WTC11 (cell line): ENCODE measurements at regions not wholly inside any gene's neighbourhood (a gene's known extent, or its start where the extent isn't known, plus 50 kb on each side); places are given as distances from the start of the nearest gene placed in this dataset.

Experiments used
- ATAC-seq: fragments of 200-7000 bp; cut with Tn5 transposase; 2 replicates; pipeline ENCODE4 v1.10.0; 2021; ENCODE audit warnings: mild to moderate bottlenecking, moderate library complexity
- CTCF ChIA-PET: fragments of 300-600 bp; sonication (Branson Sonifier 250); formaldehyde crosslinking; loops from one replicate; lab custom pipeline; 2021; ENCODE audit warnings: antibody characterized with exemption; lab: Charles Lee
- POLR2A ChIA-PET: fragments of 350-600 bp; sonication (Branson Sonifier 250); formaldehyde crosslinking; loops from one replicate; lab custom pipeline; 2021; ENCODE audit warnings: antibody characterized with exemption; lab: Charles Lee
- DNase-seq: peaks from one replicate; pipeline ENCODE4 v3.0.0; 2021; ENCODE audit warnings: low spot score
- H3K27ac Mint-ChIP-seq: 2 replicates; pipeline ENCODE4 v1.8.0; 2021; ENCODE audit warnings: mixed read lengths
- H3K27me3 Mint-ChIP-seq: 2 replicates; pipeline ENCODE4 v1.8.0; 2021; ENCODE audit warnings: low read depth, mild to moderate bottlenecking, moderate library complexity, mixed read lengths
- H3K36me3 Mint-ChIP-seq: 2 replicates; pipeline ENCODE4 v1.8.0; 2021; ENCODE audit warnings: mixed read lengths
- H3K4me1 Mint-ChIP-seq: 2 replicates; pipeline ENCODE4 v1.8.0; 2022; ENCODE audit warnings: mixed read lengths
- H3K4me3 Mint-ChIP-seq: 2 replicates; pipeline ENCODE4 v1.8.0; 2021; ENCODE audit warnings: mild to moderate bottlenecking, moderate library complexity, mixed read lengths
- H3K9me3 Mint-ChIP-seq: 2 replicates; pipeline ENCODE4 v1.8.0; 2021; ENCODE audit warnings: mixed read lengths
- CREB1 ChIP-seq: sonication (generic); formaldehyde crosslinking; IDR thresholded peaks from 2 replicates; pipeline ENCODE4 v1.8.0; 2023; ENCODE audit warnings: mild to moderate bottlenecking, missing genetic modification reagents
- FOXP1 ChIP-seq: sonication (generic); formaldehyde crosslinking; IDR thresholded peaks from 2 replicates; pipeline ENCODE4 v1.8.0; 2022; ENCODE audit warnings: missing genetic modification reagents, mild to moderate bottlenecking, moderate library complexity, borderline replicate concordance
- GABPB1 ChIP-seq: sonication (generic); formaldehyde crosslinking; IDR thresholded peaks from 2 replicates; pipeline ENCODE4 v1.8.1; 2023; ENCODE audit warnings: mild to moderate bottlenecking, missing genetic modification reagents
- IRF2 ChIP-seq: sonication (generic); formaldehyde crosslinking; IDR thresholded peaks from 2 replicates; pipeline ENCODE4 v1.8.0; 2022; ENCODE audit warnings: low read depth, missing genetic modification reagents, borderline replicate concordance
- NFATC4 ChIP-seq: fragments of 250-450 bp; sonication (Bioruptor Pico); IDR thresholded peaks from 2 replicates; pipeline ENCODE4 v1.9.0; 2021; ENCODE audit warnings: mild to moderate bottlenecking
- NFYB ChIP-seq: sonication (generic); formaldehyde crosslinking; conservative IDR thresholded peaks from 2 replicates; pipeline ENCODE4 v1.8.0; 2022; ENCODE audit warnings: low read depth, missing genetic modification reagents
- NR3C1 ChIP-seq: sonication (generic); formaldehyde crosslinking; conservative IDR thresholded peaks from 2 replicates; pipeline ENCODE4 v1.8.1; 2023; ENCODE audit warnings: low read depth, mild to moderate bottlenecking, missing genetic modification reagents
- OVOL2 ChIP-seq: fragments of 250-450 bp; sonication (Bioruptor Pico); IDR thresholded peaks from 2 replicates; pipeline ENCODE4 v1.9.0; 2021; ENCODE audit warnings: mild to moderate bottlenecking, borderline replicate concordance
- SOX15 ChIP-seq: fragments of 250-450 bp; sonication (Bioruptor Pico); IDR thresholded peaks from 2 replicates; pipeline ENCODE4 v1.9.0; 2021; ENCODE audit warnings: mild to moderate bottlenecking
- SP1 ChIP-seq: sonication (generic); formaldehyde crosslinking; conservative IDR thresholded peaks from 2 replicates; pipeline ENCODE4 v1.8.1; 2022; ENCODE audit warnings: missing genetic modification reagents
- TP53 ChIP-seq: sonication (generic); formaldehyde crosslinking; IDR thresholded peaks from 2 replicates; pipeline ENCODE4 v1.8.1; 2023; ENCODE audit warnings: mild to moderate bottlenecking, missing genetic modification reagents
- ZNF219 ChIP-seq: sonication (generic); formaldehyde crosslinking; IDR thresholded peaks from 2 replicates; pipeline ENCODE4 v1.8.0; 2023; ENCODE audit warnings: missing genetic modification reagents, mild to moderate bottlenecking, borderline replicate concordance
- ZNF232 ChIP-seq: sonication (generic); formaldehyde crosslinking; IDR thresholded peaks from 2 replicates; pipeline ENCODE4 v1.8.0; 2022; ENCODE audit warnings: mild to moderate bottlenecking, missing genetic modification reagents
- ZNF263 ChIP-seq: sonication (generic); formaldehyde crosslinking; IDR thresholded peaks from 2 replicates; pipeline ENCODE4 v1.8.1; 2022; ENCODE audit warnings: low read depth, mild to moderate bottlenecking, moderate library complexity, missing genetic modification reagents
- ZNF416 ChIP-seq: fragments of 250-450 bp; sonication (Bioruptor Pico); IDR thresholded peaks from 2 replicates; pipeline ENCODE4 v1.9.0; 2021; ENCODE audit warnings: mild to moderate bottlenecking, inconsistent platforms
- ZNF671 ChIP-seq: fragments of 250-450 bp; sonication (Bioruptor Pico); IDR thresholded peaks from 2 replicates; pipeline ENCODE4 v1.8.0; 2021; ENCODE audit warnings: mild to moderate bottlenecking
- TF ChIP-seq, protein P1 (sequence below): sonication (generic); formaldehyde crosslinking; conservative IDR thresholded peaks from 2 replicates; pipeline ENCODE4 v1.8.1; 2023; ENCODE audit warnings: mild to moderate bottlenecking, low read depth, missing genetic modification reagents, moderate library complexity
- TF ChIP-seq, protein P2 (sequence below): sonication (generic); formaldehyde crosslinking; IDR thresholded peaks from 2 replicates; pipeline ENCODE4 v1.8.1; 2023; ENCODE audit warnings: mild to moderate bottlenecking, moderate library complexity, missing genetic modification reagents
- TF ChIP-seq, protein P3 (sequence below): fragments of 250-450 bp; sonication (Bioruptor Pico); IDR thresholded peaks from 2 replicates; pipeline ENCODE4 v1.9.0; 2021; ENCODE audit warnings: moderate library complexity, mild to moderate bottlenecking, inconsistent platforms, borderline replicate concordance
- TF ChIP-seq, protein P4 (sequence below): fragments of 250-450 bp; sonication (Bioruptor Pico); conservative IDR thresholded peaks from 2 replicates; pipeline ENCODE4 v1.9.0; 2021; ENCODE audit warnings: mild to moderate bottlenecking
- TF ChIP-seq, protein P5 (sequence below): sonication (generic); formaldehyde crosslinking; IDR thresholded peaks from 2 replicates; pipeline ENCODE4 v1.8.1; 2023; ENCODE audit warnings: mild to moderate bottlenecking, missing genetic modification reagents, moderate library complexity

DNA sequence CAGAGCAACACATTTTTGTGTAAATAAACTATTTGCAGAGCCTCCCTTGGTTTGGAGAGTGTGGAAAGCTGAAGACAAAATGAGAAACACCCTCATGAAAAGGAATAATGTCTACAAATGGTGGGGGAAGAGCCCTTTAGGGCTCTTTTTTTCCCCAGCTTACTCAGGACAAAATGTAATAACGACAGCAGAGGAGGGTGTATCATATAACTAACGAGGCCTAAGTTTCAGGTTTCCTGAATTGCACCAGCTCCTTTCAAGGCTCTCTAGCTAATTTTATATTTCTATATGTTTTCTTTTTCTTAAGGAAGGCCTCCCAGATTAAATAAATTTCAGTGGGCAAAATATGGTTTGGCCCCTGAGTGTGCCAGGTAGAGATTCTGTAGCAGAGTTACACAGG is 116.3 kb downstream of the FEM1C start:
- CTCF ChIA-PET, result interaction anchor here (1.6 kb wide), 1 partner anchor 143 kb away, joined by 3 read pairs; no protein-coding TSS in a partner anchor
- no peaks in the 10 kb centered on the region for H3K27me3 Mint-ChIP-seq

DNA sequence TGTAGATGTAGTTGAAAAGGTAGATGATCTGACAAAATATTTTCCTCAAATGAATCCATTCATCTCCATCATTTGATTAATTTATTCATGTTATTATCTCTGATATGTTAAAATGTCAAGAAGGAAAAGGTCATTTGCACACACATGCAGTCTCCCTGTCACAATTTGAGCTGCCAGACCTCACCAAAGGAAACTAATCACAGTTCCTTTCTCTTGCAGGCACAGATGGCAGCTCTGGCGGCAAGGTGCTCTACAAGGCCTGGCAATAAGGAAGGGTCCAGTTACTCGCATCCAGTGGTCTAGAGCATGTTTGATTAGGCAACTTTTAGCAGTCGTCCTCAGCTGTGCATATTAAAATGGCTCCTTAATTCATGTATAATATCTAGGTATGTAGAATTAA is 120.1 kb downstream of the FEM1C start:
- Mint-ChIP-seq H3K4me3 (no peak overlapping the region), H3K36me3 (no peaks in the 10 kb centered on the region), H3K27ac (no peak overlapping the region), H3K27me3 (no peaks in the 10 kb centered on the region), H3K9me3 (no peaks in the 10 kb centered on the region), H3K4me1 (peaks cover 27% of the 10 kb centered on the region)
- DNase-seq (no peak), ATAC-seq (no peak)
- ChIA-PET POLR2A (no interaction called here), CTCF (interaction anchor here (0.6 kb wide), 1 partner anchor 150 kb away, joined by 3 read pairs; no protein-coding TSS in a partner anchor)
- no peak for TF ChIP-seq ZNF263 (CRISPR knock-in tag)
- TF ChIP-seq, protein P1, sequence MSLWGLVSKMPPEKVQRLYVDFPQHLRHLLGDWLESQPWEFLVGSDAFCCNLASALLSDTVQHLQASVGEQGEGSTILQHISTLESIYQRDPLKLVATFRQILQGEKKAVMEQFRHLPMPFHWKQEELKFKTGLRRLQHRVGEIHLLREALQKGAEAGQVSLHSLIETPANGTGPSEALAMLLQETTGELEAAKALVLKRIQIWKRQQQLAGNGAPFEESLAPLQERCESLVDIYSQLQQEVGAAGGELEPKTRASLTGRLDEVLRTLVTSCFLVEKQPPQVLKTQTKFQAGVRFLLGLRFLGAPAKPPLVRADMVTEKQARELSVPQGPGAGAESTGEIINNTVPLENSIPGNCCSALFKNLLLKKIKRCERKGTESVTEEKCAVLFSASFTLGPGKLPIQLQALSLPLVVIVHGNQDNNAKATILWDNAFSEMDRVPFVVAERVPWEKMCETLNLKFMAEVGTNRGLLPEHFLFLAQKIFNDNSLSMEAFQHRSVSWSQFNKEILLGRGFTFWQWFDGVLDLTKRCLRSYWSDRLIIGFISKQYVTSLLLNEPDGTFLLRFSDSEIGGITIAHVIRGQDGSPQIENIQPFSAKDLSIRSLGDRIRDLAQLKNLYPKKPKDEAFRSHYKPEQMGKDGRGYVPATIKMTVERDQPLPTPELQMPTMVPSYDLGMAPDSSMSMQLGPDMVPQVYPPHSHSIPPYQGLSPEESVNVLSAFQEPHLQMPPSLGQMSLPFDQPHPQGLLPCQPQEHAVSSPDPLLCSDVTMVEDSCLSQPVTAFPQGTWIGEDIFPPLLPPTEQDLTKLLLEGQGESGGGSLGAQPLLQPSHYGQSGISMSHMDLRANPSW (CRISPR knock-in tag), result no peak
- TF ChIP-seq, protein P2, sequence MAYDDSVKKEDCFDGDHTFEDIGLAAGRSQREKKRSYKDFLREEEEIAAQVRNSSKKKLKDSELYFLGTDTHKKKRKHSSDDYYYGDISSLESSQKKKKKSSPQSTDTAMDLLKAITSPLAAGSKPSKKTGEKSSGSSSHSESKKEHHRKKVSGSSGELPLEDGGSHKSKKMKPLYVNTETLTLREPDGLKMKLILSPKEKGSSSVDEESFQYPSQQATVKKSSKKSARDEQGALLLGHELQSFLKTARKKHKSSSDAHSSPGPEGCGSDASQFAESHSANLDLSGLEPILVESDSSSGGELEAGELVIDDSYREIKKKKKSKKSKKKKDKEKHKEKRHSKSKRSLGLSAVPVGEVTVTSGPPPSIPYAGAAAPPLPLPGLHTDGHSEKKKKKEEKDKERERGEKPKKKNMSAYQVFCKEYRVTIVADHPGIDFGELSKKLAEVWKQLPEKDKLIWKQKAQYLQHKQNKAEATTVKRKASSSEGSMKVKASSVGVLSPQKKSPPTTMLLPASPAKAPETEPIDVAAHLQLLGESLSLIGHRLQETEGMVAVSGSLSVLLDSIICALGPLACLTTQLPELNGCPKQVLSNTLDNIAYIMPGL (CRISPR knock-in tag), result no peak

More for the DNA sequence above, 116.3 kb downstream of the FEM1C start:
- Mint-ChIP-seq H3K36me3 (no peaks in the 10 kb centered on the region), H3K4me1 (peaks cover 23% of the 10 kb centered on the region)
- TF ChIP-seq NR3C1 (no peak), ZNF219 (CRISPR knock-in tag) (no peak), TP53 (CRISPR knock-in tag) (no peak)
- TF ChIP-seq, protein P3, sequence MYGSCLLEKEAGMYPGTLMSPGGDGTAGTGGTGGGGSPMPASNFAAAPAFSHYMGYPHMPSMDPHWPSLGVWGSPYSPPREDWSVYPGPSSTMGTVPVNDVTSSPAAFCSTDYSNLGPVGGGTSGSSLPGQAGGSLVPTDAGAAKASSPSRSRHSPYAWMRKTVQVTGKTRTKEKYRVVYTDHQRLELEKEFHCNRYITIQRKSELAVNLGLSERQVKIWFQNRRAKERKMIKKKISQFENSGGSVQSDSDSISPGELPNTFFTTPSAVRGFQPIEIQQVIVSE (CRISPR knock-in tag), result no peak
- TF ChIP-seq, protein P4, sequence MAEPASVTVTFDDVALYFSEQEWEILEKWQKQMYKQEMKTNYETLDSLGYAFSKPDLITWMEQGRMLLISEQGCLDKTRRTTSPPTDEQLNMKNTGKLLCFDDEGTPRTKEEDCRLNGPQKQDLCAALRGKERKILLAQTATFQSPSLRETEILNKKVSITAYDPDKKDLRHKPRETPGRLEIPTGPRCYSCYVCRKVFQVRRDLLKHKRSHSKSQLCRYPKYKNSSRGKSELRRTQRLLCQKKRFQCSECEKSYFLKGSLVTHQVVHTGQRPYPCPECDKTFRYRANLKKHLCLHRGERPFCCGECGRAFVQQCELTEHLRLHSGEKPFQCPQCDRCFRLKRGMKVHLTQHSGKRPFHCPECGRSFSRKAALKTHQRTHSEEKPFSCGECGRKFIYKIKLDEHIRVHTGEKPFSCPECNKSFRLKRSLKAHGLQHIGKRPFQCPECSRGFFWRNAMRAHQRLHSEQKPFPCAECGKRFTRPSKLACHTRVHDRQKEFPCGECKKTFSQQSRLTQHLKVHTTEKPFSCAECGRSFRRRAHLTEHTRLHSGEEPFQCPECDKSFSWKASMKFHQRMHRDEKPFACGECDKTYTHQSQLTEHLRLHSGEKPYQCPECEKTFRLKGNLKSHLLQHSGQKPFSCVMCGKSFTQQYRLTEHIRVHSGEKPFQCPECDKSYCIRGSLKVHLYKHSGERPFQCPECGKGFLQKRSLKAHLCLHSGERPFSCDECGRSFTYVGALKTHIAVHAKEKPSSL, result no peak
- TF ChIP-seq, all 79 proteins: peak for 0
- H3K4me3 Mint-ChIP-seq, result no peak overlapping the region
- DNase-seq (no peak), ATAC-seq (no peak)
- no peak overlapping the region for H3K27ac Mint-ChIP-seq
- POLR2A ChIA-PET, result no interaction called here
- H3K9me3 Mint-ChIP-seq, result no peaks in the 10 kb centered on the region

DNA sequence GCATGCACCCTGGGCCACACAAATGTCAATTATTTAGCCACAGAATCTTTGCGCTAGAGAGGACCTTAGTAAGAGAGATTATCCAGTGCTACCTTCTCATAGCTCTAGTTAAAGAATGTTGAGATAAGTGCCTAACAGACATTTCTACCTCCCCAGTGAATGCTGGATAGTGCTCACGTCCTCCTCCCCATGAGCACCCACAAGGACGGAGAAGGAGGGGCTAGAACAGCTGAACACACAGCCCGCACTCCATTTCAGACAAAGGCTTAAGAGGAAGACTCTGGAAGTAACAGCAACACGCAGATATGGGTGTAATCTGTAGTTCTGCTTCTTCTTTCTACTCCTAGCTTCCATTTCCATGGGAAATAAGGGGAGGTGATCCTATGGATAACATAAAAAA is 120.5 kb downstream of the FEM1C start:
- no peaks in the 10 kb centered on the region for H3K27me3 Mint-ChIP-seq
- TF ChIP-seq, protein P2 (CRISPR knock-in tag), result no peak
- TF ChIP-seq SOX15 (CRISPR knock-in tag) (no peak), ZNF232 (CRISPR knock-in tag) (no peak), CREB1 (no peak), ZNF219 (CRISPR knock-in tag) (no peak), NFYB (CRISPR knock-in tag) (no peak), FOXP1 (CRISPR knock-in tag) (no peak), NFATC4 (CRISPR knock-in tag) (no peak), ZNF671 (CRISPR knock-in tag) (no peak), OVOL2 (CRISPR knock-in tag) (no peak), SP1 (CRISPR knock-in tag) (no peak), IRF2 (CRISPR knock-in tag) (no peak), ZNF416 (CRISPR knock-in tag) (no peak), GABPB1 (CRISPR knock-in tag) (no peak)
- TF ChIP-seq, protein P5, sequence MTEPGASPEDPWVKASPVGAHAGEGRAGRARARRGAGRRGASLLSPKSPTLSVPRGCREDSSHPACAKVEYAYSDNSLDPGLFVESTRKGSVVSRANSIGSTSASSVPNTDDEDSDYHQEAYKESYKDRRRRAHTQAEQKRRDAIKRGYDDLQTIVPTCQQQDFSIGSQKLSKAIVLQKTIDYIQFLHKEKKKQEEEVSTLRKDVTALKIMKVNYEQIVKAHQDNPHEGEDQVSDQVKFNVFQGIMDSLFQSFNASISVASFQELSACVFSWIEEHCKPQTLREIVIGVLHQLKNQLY (CRISPR knock-in tag), result no peak

More for the DNA sequence above, 120.5 kb downstream of the FEM1C start:
- no peak overlapping the region for H3K4me3 Mint-ChIP-seq
- no peaks in the 10 kb centered on the region for H3K36me3 Mint-ChIP-seq
- no peak overlapping the region for H3K27ac Mint-ChIP-seq
- ATAC-seq (no peak), DNase-seq (no peak)
- peaks cover 26% of the 10 kb centered on the region for H3K4me1 Mint-ChIP-seq
- POLR2A ChIA-PET, result no interaction called here
- CTCF ChIA-PET, result no interaction called here
- H3K9me3 Mint-ChIP-seq, result no peaks in the 10 kb centered on the region
